A549 (cell line): ENCODE measurements at regions not wholly inside any gene's neighbourhood (a gene's known extent, or its start where the extent isn't known, plus 50 kb on each side); places are given as distances from the start of the nearest gene placed in this dataset.
"Not testable (repeated sequence)": the region's sequence is repeated elsewhere in the genome, so short reads cannot be mapped to it uniquely, and the experiment has no call there.

Experiments
- KDM1A ChIP-seq: fragments of 200-600 bp; sonication (generic); IDR thresholded peaks from 2 replicates; pipeline ENCODE4 v1.6.1; 2016; ENCODE audit warnings: low read depth, mild to moderate bottlenecking
- SREBF2 ChIP-seq: fragments of 450-650 bp; IDR thresholded peaks from 2 replicates; pipeline ENCODE4 v1.6.1; 2014; ENCODE audit warnings: mild to moderate bottlenecking, moderate library complexity
- USF2 ChIP-seq: fragments of 450-650 bp; IDR thresholded peaks from 2 replicates; pipeline ENCODE4 v1.6.1; 2014; ENCODE audit warnings: antibody characterized with exemption

GRCh38 chr10:35929962-35930361, 287.9 kb upstream of the FZD8 start:
- TF ChIP-seq USF2, SREBF2, KDM1A: not testable (repeated sequence)
